Uterus (tissue), 2 donors: ENCODE measurements at regions not wholly inside any gene's neighbourhood (a gene's known extent, or its start where the extent isn't known, plus 50 kb on each side); places are given as distances from the start of the nearest gene placed in this dataset.
"Not testable (repeated sequence)": the region's sequence is repeated elsewhere in the genome, so short reads cannot be mapped to it uniquely, and the experiment has no call there.

Experiments
- POLR2A ChIP-seq, 2 donors: fragments of 450-650 bp; IDR thresholded peaks; one replicate each; pipeline ENCODE4 v1.6.1; 2016; ENCODE audit warnings: antibody characterized with exemption in 2 of 2, mild to moderate bottlenecking in 1 of 2, moderate library complexity in 1 of 2
- TF ChIP-seq, protein P1 (sequence below), 4 experiments: fragments of 200-600 bp in 2 of 4; fragments of 450-650 bp in 2 of 4; sonication (generic) in 2 of 4; IDR thresholded peaks; one replicate each; pipeline ENCODE4 v1.5.1; 2016 to 2019; ENCODE audit warnings: antibody characterized with exemption in 4 of 4, mild to moderate bottlenecking in 2 of 4, moderate library complexity in 1 of 4

DNA sequence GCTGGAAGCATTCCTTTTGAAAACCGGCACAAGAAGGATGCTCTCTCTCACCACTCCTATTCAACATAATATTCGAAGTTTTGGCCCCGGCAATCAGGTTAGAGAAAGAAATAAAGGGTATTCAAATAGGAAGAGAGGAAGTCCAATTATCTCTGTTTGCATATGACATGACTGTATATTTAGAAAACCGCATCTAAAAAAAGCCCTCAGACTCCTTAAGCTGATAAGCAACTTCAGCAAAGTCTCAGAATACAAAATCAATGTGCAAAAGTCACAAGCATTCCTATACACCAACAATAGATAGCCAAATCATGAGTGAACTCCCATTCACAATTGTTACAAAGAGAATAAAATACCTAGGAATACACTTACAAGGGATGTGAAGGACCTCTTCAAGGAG, 93.1 kb upstream of the ADAMTS9 start:
- TF ChIP-seq POLR2A (IDR thresholded peaks at IDR 0.05): not testable (repeated sequence)
- TF ChIP-seq, protein P1, sequence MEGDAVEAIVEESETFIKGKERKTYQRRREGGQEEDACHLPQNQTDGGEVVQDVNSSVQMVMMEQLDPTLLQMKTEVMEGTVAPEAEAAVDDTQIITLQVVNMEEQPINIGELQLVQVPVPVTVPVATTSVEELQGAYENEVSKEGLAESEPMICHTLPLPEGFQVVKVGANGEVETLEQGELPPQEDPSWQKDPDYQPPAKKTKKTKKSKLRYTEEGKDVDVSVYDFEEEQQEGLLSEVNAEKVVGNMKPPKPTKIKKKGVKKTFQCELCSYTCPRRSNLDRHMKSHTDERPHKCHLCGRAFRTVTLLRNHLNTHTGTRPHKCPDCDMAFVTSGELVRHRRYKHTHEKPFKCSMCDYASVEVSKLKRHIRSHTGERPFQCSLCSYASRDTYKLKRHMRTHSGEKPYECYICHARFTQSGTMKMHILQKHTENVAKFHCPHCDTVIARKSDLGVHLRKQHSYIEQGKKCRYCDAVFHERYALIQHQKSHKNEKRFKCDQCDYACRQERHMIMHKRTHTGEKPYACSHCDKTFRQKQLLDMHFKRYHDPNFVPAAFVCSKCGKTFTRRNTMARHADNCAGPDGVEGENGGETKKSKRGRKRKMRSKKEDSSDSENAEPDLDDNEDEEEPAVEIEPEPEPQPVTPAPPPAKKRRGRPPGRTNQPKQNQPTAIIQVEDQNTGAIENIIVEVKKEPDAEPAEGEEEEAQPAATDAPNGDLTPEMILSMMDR (IDR thresholded peaks at IDR 0.05): not testable (repeated sequence)
